ENCODE measurements at regions not wholly inside any gene's neighbourhood (a gene's known extent, or its start where the extent isn't known, plus 50 kb on each side); places are given as distances from the start of the nearest gene placed in this dataset.
"Not testable (repeated sequence)": the region's sequence is repeated elsewhere in the genome, so short reads cannot be mapped to it uniquely, and the experiment has no call there.

DNA sequence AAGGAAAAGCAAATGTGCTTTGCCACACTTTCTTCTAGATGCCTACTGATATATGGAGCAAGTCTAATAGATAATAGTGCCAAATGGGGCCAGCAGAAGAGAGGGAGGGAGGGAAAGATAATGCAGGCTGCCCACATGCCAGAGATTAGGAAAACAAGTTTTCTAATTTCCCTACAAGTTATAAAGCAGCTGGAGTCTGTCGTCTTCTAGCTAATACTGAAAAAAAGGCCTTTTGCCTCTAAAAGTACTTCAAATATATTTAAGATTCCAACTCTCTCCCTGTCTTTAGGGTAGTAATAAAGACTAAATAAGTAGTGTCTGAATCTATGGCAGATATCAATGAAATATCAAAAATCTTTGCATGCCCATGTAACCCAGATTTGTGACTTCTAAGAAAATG lies 632.0 kb upstream of the MIR17HG start:
- no peaks in the 10 kb centered on the region for H3K36me3 ChIP-seq (ENCODE audit: control insufficient read depth, insufficient read depth, low read length)
- no peaks in the 10 kb centered on the region for H3K9me3 ChIP-seq (ENCODE audit: control insufficient read depth, low read length)
- no peak overlapping the region for H3K27ac ChIP-seq (ENCODE audit: low read depth, low read length, severe bottlenecking)
- peaks cover 11% of the 10 kb centered on the region for H3K4me1 ChIP-seq (ENCODE audit: control insufficient read depth, insufficient read depth, low read length, poor library complexity, severe bottlenecking)
- no peak overlapping the region for H3K4me3 ChIP-seq (ENCODE audit: extremely low read depth, insufficient read depth, low read length, poor library complexity, severe bottlenecking)
- no CpG with 5 or more reads among the region's 1 CpG for WGBS, 2 experiments (ENCODE audit: insufficient coverage in 2 of 2)

DNA sequence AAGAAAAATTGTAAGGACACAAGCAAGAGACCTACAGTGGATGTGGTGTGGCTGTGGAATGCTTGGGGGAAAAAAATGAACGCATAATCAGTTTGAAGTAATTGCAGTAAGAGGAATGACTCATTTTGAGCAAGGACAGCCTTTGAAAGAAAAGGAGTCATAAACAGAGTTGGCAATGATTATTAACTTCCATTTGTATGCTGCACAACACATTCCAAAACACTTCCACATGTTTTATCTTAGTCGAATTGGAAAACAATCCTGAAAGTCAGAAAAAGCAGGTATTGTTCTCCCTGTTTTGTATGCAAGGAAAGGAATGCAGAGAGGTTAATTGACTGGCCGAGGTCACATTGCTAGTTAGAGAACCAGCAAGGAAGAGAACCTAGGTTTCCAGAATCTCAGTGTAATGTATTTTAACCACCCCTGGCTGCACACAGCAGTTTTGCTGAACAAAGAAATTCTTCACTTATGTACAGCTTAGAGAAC lies 630.0 kb upstream of the MIR17HG start:
- 55 to 64% methylated on average over 2 to 3 of the region's 3 CpGs for WGBS, 2 experiments (ENCODE audit: insufficient coverage in 2 of 2)
- Histone ChIP-seq H3K9me3 (ENCODE audit: control insufficient read depth, low read length) (no peaks in the 10 kb centered on the region), H3K27ac (ENCODE audit: low read depth, low read length, severe bottlenecking) (peak overlapping the region; percentile 79), H3K4me3 (ENCODE audit: extremely low read depth, insufficient read depth, low read length, poor library complexity, severe bottlenecking) (no peak overlapping the region), H3K36me3 (ENCODE audit: control insufficient read depth, insufficient read depth, low read length) (no peaks in the 10 kb centered on the region), H3K4me1 (ENCODE audit: control insufficient read depth, insufficient read depth, low read length, poor library complexity, severe bottlenecking) (peaks cover 11% of the 10 kb centered on the region)

DNA sequence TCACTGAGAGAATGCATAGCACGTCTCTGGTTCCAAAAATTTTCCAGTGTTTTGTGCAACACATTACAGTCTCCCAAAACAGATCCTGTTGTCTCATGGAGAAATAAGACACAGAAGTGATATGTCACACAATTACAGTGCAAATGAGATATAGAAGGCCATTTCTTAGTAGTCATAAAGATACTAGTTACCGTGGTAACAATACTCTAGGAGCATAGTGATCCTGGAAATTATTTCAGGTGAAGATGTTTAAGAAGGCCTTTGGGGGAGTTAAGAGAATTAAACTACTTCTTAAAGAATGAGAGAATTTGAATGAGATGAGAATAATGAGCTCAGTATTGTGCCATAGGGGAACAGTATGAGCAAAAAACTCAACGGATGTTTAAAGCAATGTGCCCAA lies 628.0 kb upstream of the MIR17HG start:
- Histone ChIP-seq H3K4me1 (ENCODE audit: control insufficient read depth, insufficient read depth, low read length, poor library complexity, severe bottlenecking) (peaks cover 11% of the 10 kb centered on the region), H3K27ac (ENCODE audit: low read depth, low read length, severe bottlenecking) (no peak overlapping the region), H3K9me3 (ENCODE audit: control insufficient read depth, low read length) (no peaks in the 10 kb centered on the region), H3K4me3 (ENCODE audit: extremely low read depth, insufficient read depth, low read length, poor library complexity, severe bottlenecking) (no peak overlapping the region), H3K36me3 (ENCODE audit: control insufficient read depth, insufficient read depth, low read length) (no peaks in the 10 kb centered on the region)
- WGBS, 2 experiments (ENCODE audit: insufficient coverage in 2 of 2): 93 to 100% methylated on average over 2 to 3 of the region's 3 CpGs

DNA sequence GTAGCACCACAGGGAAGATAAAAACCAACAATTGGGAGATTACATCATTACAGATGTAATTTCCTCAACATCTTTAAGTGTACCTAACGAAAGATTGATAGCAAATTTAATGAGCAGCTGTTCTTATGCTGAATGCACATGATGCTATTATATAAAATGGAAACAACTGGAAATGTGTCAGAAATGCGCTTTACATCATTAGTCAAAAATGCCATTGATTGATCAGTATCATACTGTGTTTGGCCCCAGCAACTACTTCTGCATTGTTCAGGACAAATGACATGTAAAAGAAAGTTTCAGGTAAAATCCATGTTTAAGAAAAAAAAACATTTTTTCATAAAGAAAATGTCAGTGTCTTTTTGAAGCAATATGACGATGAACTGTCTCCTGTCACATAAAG lies 625.5 kb upstream of the MIR17HG start:
- Histone ChIP-seq H3K36me3 (ENCODE audit: control insufficient read depth, insufficient read depth, low read length) (no peaks in the 10 kb centered on the region), H3K4me1 (ENCODE audit: control insufficient read depth, insufficient read depth, low read length, poor library complexity, severe bottlenecking) (peaks cover 11% of the 10 kb centered on the region), H3K27ac (ENCODE audit: low read depth, low read length, severe bottlenecking) (no peak overlapping the region), H3K4me3 (ENCODE audit: extremely low read depth, insufficient read depth, low read length, poor library complexity, severe bottlenecking) (no peak overlapping the region), H3K9me3 (ENCODE audit: control insufficient read depth, low read length) (no peaks in the 10 kb centered on the region)
- no CpG with 5 or more reads among the region's 3 CpGs for WGBS, 2 experiments (ENCODE audit: insufficient coverage in 2 of 2)

DNA sequence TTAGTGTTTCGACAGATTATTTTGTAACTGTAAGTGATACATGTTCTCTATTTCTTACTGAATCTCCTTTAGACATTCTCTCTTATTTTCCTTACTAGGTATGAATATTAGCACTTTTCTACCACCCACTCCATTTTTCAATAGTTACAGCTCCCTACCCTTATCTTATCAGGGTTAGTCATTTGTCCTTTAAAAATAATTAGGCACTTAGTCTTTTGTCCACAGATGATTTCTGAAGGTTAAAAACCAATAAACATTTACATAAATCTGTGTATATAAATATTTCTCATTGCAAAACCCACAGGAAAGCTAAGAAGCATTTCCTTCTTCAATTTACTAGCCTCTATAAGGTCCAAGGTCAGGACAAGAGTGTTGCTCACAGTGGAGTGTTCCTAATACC lies 624.1 kb upstream of the MIR17HG start:
- WGBS, 2 experiments (ENCODE audit: insufficient coverage in 2 of 2): no CpG with 5 or more reads among the region's 1 CpG
- Histone ChIP-seq H3K9me3 (ENCODE audit: control insufficient read depth, low read length) (no peaks in the 10 kb centered on the region), H3K4me3 (ENCODE audit: extremely low read depth, insufficient read depth, low read length, poor library complexity, severe bottlenecking) (no peak overlapping the region), H3K4me1 (ENCODE audit: control insufficient read depth, insufficient read depth, low read length, poor library complexity, severe bottlenecking) (no peaks in the 10 kb centered on the region), H3K27ac (ENCODE audit: low read depth, low read length, severe bottlenecking) (no peak overlapping the region), H3K36me3 (ENCODE audit: control insufficient read depth, insufficient read depth, low read length) (no peaks in the 10 kb centered on the region)

DNA sequence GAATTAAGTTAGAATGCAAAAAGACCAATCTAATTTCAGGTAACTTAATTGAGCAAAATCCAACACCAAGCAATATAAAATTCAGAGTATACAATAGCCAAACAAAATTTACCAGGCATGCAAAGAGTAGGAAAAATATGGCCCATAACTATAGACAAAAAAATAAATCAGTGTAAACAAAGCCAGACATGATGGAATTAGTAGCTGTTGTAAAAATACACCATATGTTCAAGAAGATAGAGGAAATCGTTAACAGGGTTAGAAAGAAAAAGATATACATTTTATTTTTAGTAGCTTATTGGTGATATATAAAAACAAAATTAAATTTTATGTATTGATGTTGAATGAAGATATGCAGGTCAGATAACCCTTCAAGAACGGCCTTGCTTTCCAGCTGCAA lies 621.1 kb upstream of the MIR17HG start:
- no CpG with 5 or more reads among the region's 2 CpGs for WGBS, 2 experiments (ENCODE audit: insufficient coverage in 2 of 2)
- H3K9me3 ChIP-seq (ENCODE audit: control insufficient read depth, low read length): no peaks in the 10 kb centered on the region
- H3K27ac ChIP-seq (ENCODE audit: low read depth, low read length, severe bottlenecking): no peak overlapping the region
- no peaks in the 10 kb centered on the region for H3K4me1 ChIP-seq (ENCODE audit: control insufficient read depth, insufficient read depth, low read length, poor library complexity, severe bottlenecking)
- H3K36me3 ChIP-seq (ENCODE audit: control insufficient read depth, insufficient read depth, low read length): no peaks in the 10 kb centered on the region
- H3K4me3 ChIP-seq (ENCODE audit: extremely low read depth, insufficient read depth, low read length, poor library complexity, severe bottlenecking): no peak overlapping the region

DNA sequence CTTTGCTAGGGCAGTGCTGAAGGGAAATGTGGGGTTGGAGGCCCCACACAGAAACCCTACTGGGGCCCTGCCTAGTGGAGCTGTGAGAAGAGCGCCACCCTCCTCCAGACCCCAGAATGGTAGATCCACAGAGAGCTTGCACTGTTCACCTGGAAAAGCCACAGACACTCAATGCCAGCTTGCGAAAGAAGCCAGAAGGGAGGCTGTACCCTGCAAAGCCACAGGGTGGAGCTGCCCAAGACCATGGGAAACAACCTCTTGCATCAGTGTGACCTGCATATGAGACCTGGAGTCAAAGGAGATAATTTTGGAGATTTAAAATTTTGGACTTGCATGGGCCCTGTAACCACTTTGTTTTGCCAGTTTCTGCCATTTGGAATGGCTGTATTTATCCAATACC lies 615.4 kb upstream of the MIR17HG start:
- H3K36me3 ChIP-seq (ENCODE audit: control insufficient read depth, insufficient read depth, low read length): no peaks in the 10 kb centered on the region
- H3K27ac ChIP-seq (ENCODE audit: low read depth, low read length, severe bottlenecking): no peak overlapping the region
- no peak overlapping the region for H3K4me3 ChIP-seq (ENCODE audit: extremely low read depth, insufficient read depth, low read length, poor library complexity, severe bottlenecking)
- H3K4me1 ChIP-seq (ENCODE audit: control insufficient read depth, insufficient read depth, low read length, poor library complexity, severe bottlenecking): no peaks in the 10 kb centered on the region
- peaks cover 4% of the 10 kb centered on the region for H3K9me3 ChIP-seq (ENCODE audit: control insufficient read depth, low read length)
- 69 to 85% methylated on average over 1 to 2 of the region's 2 CpGs for WGBS, 2 experiments (ENCODE audit: insufficient coverage in 2 of 2)

DNA sequence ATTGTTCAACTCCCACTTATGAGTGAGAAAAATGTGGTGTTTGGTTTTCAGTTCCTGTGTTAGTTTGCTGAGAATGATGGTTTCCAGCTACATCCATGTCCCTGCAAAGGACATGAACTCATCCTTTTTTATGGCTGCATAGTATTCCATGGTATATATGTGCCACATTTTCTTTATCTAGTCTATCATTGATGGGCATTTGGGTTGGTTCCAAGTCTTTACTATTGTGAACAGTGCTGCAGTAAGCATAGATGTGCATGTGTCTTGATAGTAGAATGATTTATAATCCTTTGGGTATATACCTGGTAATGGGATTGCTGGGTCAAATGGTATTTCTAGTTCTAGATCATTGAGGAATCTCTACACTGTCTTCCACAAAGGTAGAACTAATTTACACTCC lies 613.0 kb upstream of the MIR17HG start:
- not testable (repeated sequence) for H3K9me3 ChIP-seq (ENCODE audit: control insufficient read depth, low read length); H3K27ac ChIP-seq (ENCODE audit: low read depth, low read length, severe bottlenecking); H3K4me3 ChIP-seq (ENCODE audit: extremely low read depth, insufficient read depth, low read length, poor library complexity, severe bottlenecking); H3K4me1 ChIP-seq (ENCODE audit: control insufficient read depth, insufficient read depth, low read length, poor library complexity, severe bottlenecking); H3K36me3 ChIP-seq (ENCODE audit: control insufficient read depth, insufficient read depth, low read length)

DNA sequence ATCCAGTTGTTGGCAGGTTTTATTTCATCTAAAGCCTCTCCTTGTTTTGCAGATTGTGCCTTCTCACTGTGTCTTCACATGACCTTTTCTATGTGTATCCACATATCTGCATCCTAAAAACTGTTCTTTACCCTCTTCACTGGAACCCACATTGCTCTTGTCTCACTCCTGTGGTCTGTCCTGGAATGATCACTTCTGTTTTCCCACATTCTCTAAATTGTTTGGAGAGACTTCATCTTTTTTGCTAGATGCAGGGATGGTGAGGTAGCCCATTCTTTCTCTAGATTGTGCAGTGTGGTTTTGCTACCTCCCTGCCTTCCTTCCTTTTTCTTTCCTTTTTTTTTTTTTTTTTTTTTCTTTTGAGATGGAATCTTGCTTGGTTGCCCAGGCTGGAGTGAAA lies 608.6 kb upstream of the MIR17HG start:
- Histone ChIP-seq H3K4me1 (ENCODE audit: control insufficient read depth, insufficient read depth, low read length, poor library complexity, severe bottlenecking) (no peaks in the 10 kb centered on the region), H3K36me3 (ENCODE audit: control insufficient read depth, insufficient read depth, low read length) (no peaks in the 10 kb centered on the region), H3K9me3 (ENCODE audit: control insufficient read depth, low read length) (peaks cover 4% of the 10 kb centered on the region), H3K4me3 (ENCODE audit: extremely low read depth, insufficient read depth, low read length, poor library complexity, severe bottlenecking) (no peak overlapping the region), H3K27ac (ENCODE audit: low read depth, low read length, severe bottlenecking) (no peak overlapping the region)

DNA sequence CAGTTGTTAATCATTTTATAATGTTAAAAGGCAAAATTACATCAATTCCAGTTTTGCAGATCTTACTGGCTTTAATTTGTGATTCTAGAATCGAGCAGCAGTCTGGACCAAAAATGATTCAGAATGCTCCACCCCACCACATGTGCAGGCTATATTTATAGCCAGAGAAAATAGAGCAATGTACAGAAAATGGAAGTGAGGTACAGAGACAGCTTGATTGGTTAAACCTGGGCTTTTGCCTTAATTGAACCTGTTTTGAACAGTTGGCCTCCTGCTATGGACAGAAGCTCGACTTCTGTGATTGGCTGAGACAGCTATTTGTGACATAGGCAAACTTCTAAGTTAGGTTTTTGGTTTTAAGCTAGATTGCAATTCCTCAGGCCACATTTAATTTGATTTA lies 607.4 kb upstream of the MIR17HG start:
- Histone ChIP-seq H3K36me3 (ENCODE audit: control insufficient read depth, insufficient read depth, low read length) (no peaks in the 10 kb centered on the region), H3K4me3 (ENCODE audit: extremely low read depth, insufficient read depth, low read length, poor library complexity, severe bottlenecking) (no peak overlapping the region)
- 100% methylated on average over 1 of the region's 2 CpGs; no CpG with 5 or more reads in 1 of the 2 experiments for WGBS, 2 experiments (ENCODE audit: insufficient coverage in 2 of 2)

DNA sequence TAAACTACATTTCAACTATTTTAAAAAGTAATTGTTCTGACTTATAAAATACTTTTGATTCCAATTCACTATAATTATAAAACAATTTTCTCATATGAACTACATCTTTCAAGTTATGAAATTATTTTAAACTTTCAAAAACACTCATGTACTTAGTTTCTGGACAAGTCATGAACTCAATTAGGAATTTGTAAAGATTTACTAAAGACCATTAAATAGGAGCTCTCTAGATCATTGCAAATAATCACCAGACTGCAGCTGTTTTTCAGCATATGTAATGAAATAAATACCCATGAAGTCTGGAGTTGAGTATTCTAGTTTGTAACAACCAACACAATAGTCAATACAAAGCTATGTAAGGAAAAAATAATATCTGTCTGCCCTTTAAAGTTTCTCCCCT lies 605.1 kb upstream of the MIR17HG start:
- Histone ChIP-seq H3K9me3 (ENCODE audit: control insufficient read depth, low read length) (no peaks in the 10 kb centered on the region), H3K27ac (ENCODE audit: low read depth, low read length, severe bottlenecking) (no peak overlapping the region), H3K4me1 (ENCODE audit: control insufficient read depth, insufficient read depth, low read length, poor library complexity, severe bottlenecking) (no peaks in the 10 kb centered on the region), H3K4me3 (ENCODE audit: extremely low read depth, insufficient read depth, low read length, poor library complexity, severe bottlenecking) (no peak overlapping the region), H3K36me3 (ENCODE audit: control insufficient read depth, insufficient read depth, low read length) (no peaks in the 10 kb centered on the region)

More for the DNA sequence above, 607.4 kb upstream of the MIR17HG start:
- H3K9me3 ChIP-seq (ENCODE audit: control insufficient read depth, low read length): peaks cover 4% of the 10 kb centered on the region
- H3K4me1 ChIP-seq (ENCODE audit: control insufficient read depth, insufficient read depth, low read length, poor library complexity, severe bottlenecking): no peaks in the 10 kb centered on the region
- H3K27ac ChIP-seq (ENCODE audit: low read depth, low read length, severe bottlenecking): no peak overlapping the region

DNA sequence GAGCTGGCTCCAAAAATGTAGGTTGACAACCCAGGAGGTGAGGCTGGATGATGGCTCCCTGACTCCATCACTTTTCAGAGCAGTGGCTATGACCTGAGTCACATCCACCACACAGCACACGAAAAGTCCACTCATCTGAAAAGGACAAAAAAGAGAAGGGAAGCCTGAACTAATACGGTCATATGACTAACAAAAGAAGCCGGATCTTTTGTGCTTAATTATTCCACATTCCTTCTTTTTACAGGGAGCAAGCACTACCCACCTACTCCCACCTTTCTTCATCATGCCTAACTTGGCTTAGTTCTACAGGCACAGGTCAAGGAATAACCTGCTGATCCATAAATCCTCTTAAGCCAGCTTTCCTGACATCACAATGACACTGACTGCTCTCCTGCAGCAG lies 601.3 kb upstream of the MIR17HG start:
- no peak overlapping the region for H3K27ac ChIP-seq (ENCODE audit: low read depth, low read length, severe bottlenecking)
- no peaks in the 10 kb centered on the region for H3K4me1 ChIP-seq (ENCODE audit: control insufficient read depth, insufficient read depth, low read length, poor library complexity, severe bottlenecking)
- 94 to 100% methylated on average over 1 to 2 of the region's 3 CpGs for WGBS, 2 experiments (ENCODE audit: insufficient coverage in 2 of 2)

More for the DNA sequence above, 601.3 kb upstream of the MIR17HG start:
- H3K36me3 ChIP-seq (ENCODE audit: control insufficient read depth, insufficient read depth, low read length): no peaks in the 10 kb centered on the region
- H3K9me3 ChIP-seq (ENCODE audit: control insufficient read depth, low read length): no peaks in the 10 kb centered on the region
- no peak overlapping the region for H3K4me3 ChIP-seq (ENCODE audit: extremely low read depth, insufficient read depth, low read length, poor library complexity, severe bottlenecking)

All from mesodermal cell (in vitro differentiated cells).